Vagina (tissue), 2 donors: ENCODE measurements at regions not wholly inside any gene's neighbourhood (a gene's known extent, or its start where the extent isn't known, plus 50 kb on each side); places are given as distances from the start of the nearest gene placed in this dataset.

Experiments
- CTCF ChIP-seq, 3 experiments: fragments of 450-650 bp in 2 of 3; fragments of 200-600 bp in 1 of 3; sonication (generic) in 1 of 3; IDR thresholded peaks; one replicate each; pipeline ENCODE4 v1.5.1; 2017 to 2019; ENCODE audit warnings: antibody characterized with exemption in 3 of 3, mild to moderate bottlenecking in 2 of 3, moderate library complexity in 2 of 3
- POLR2AphosphoS5 ChIP-seq, 2 donors: sonication (generic); formaldehyde crosslinking; IDR thresholded peaks; one replicate each; pipeline ENCODE4 v1.9.0; 2017; ENCODE audit warnings: antibody characterized with exemption in 2 of 2, mild to moderate bottlenecking in 2 of 2, low read depth in 1 of 2; ENCODE audit not compliant: insufficient read depth in 1 of 2

- no peak for TF ChIP-seq CTCF (IDR thresholded peaks at IDR 0.05)
- TF ChIP-seq POLR2AphosphoS5 (IDR thresholded peaks at IDR 0.05; ENCODE audit: insufficient read depth in 1 of 2, low read depth in 1 of 2), result no peak
Measured at GRCh38 chr6:119830494-119831295, 481.1 kb upstream of the MAN1A1 start.
